ENCODE measurements at regions not wholly inside any gene's neighbourhood (a gene's known extent, or its start where the extent isn't known, plus 50 kb on each side); places are given as distances from the start of the nearest gene placed in this dataset.
A peak's percentile ranks its signal among the peaks of the same experiment; 100 is the strongest.

GRCh38 chr18:62637807-62638687 is 77.3 kb upstream of the PHLPP1 start:
- ChIA-PET CTCF (ENCODE audit: unreplicated experiment) (no interaction called here), POLR2A (interaction anchor here (0.6 kb wide), 1 partner anchor 10 kb away, joined by 3 read pairs; no protein-coding TSS in a partner anchor)
- no TSS peak for BruUV-seq (replicated peaks)
- TF ChIP-seq CTCF (conservative IDR thresholded peaks at IDR 0.05; ENCODE audit: low read length): peak; percentile 78
- no peak for TF ChIP-seq EZH2phosphoT487 (IDR thresholded peaks at IDR 0.05; ENCODE audit: borderline replicate concordance, low read depth, low read length)
- DNase-seq (ENCODE audit: low spot score): peak; percentile 58
- intact Hi-C loops (cut with micrococcal nuclease; ENCODE audit: unreplicated experiment): loop anchor here (5.0 kb wide), 1 partner anchor 344 kb away; no protein-coding TSS in a partner anchor
- H3K4me2 ChIP-seq (ENCODE audit: low read length): no peak overlapping the region
- no peak overlapping the region for H2AFZ ChIP-seq (ENCODE audit: low read length)
- no peak overlapping the region for H3K4me3 ChIP-seq (ENCODE audit: low read depth, low read length, poor library complexity, severe bottlenecking)
- H3K9me2 ChIP-seq (ENCODE audit: insufficient read depth, low read length): no peaks in the 10 kb centered on the region
- H4K20me1 ChIP-seq (ENCODE audit: insufficient read depth, low read length): no peaks in the 10 kb centered on the region
- H3K4me1 ChIP-seq (ENCODE audit: insufficient read depth, low read length, poor library complexity, severe bottlenecking): peaks cover 9% of the 10 kb centered on the region
- no peak overlapping the region for H3K27ac ChIP-seq (ENCODE audit: low read depth, low read length, poor library complexity, severe bottlenecking)
- H3K36me3 ChIP-seq (ENCODE audit: insufficient read depth, low read length): no peaks in the 10 kb centered on the region
- H3K9me3 ChIP-seq (ENCODE audit: low read length): no peaks in the 10 kb centered on the region
- no peaks in the 10 kb centered on the region for H3K79me2 ChIP-seq (ENCODE audit: insufficient read depth, low read depth, low read length)

GRCh38 chr18:62643181-62643580 is 72.2 kb upstream of the PHLPP1 start:
- Histone ChIP-seq H3K4me2 (ENCODE audit: low read length) (no peak overlapping the region), H3K9me2 (ENCODE audit: insufficient read depth, low read length) (no peaks in the 10 kb centered on the region), H3K4me1 (ENCODE audit: insufficient read depth, low read length, poor library complexity, severe bottlenecking) (peaks cover 6% of the 10 kb centered on the region), H2AFZ (ENCODE audit: low read length) (no peak overlapping the region), H3K4me3 (ENCODE audit: low read depth, low read length, poor library complexity, severe bottlenecking) (no peak overlapping the region), H3K36me3 (ENCODE audit: insufficient read depth, low read length) (no peaks in the 10 kb centered on the region), H4K20me1 (ENCODE audit: insufficient read depth, low read length) (no peaks in the 10 kb centered on the region), H3K9me3 (ENCODE audit: low read length) (no peaks in the 10 kb centered on the region), H3K79me2 (ENCODE audit: insufficient read depth, low read depth, low read length) (no peaks in the 10 kb centered on the region), H3K27ac (ENCODE audit: low read depth, low read length, poor library complexity, severe bottlenecking) (no peak overlapping the region)
- BruUV-seq (replicated peaks): no TSS peak
- ChIA-PET CTCF (ENCODE audit: unreplicated experiment) (no interaction called here), POLR2A (interaction anchor here (0.6 kb wide), 1 partner anchor 387 kb away, joined by 5 read pairs; no protein-coding TSS in a partner anchor)
- TF ChIP-seq CTCF (conservative IDR thresholded peaks at IDR 0.05; ENCODE audit: low read length) (no peak), EZH2phosphoT487 (IDR thresholded peaks at IDR 0.05; ENCODE audit: borderline replicate concordance, low read depth, low read length) (no peak)
- DNase-seq (ENCODE audit: low spot score): no peak
- intact Hi-C loops (cut with micrococcal nuclease; ENCODE audit: unreplicated experiment): no loop called here

GRCh38 chr18:62644773-62645172 is 70.6 kb upstream of the PHLPP1 start:
- Histone ChIP-seq H2AFZ (ENCODE audit: low read length) (no peak overlapping the region), H3K79me2 (ENCODE audit: insufficient read depth, low read depth, low read length) (no peaks in the 10 kb centered on the region), H3K9me3 (ENCODE audit: low read length) (no peaks in the 10 kb centered on the region), H3K36me3 (ENCODE audit: insufficient read depth, low read length) (no peaks in the 10 kb centered on the region), H3K4me3 (ENCODE audit: low read depth, low read length, poor library complexity, severe bottlenecking) (no peak overlapping the region), H3K27ac (ENCODE audit: low read depth, low read length, poor library complexity, severe bottlenecking) (no peak overlapping the region), H3K4me2 (ENCODE audit: low read length) (no peak overlapping the region), H4K20me1 (ENCODE audit: insufficient read depth, low read length) (no peaks in the 10 kb centered on the region), H3K9me2 (ENCODE audit: insufficient read depth, low read length) (no peaks in the 10 kb centered on the region), H3K4me1 (ENCODE audit: insufficient read depth, low read length, poor library complexity, severe bottlenecking) (peaks cover 13% of the 10 kb centered on the region)
- TF ChIP-seq CTCF (conservative IDR thresholded peaks at IDR 0.05; ENCODE audit: low read length): no peak
- no peak for TF ChIP-seq EZH2phosphoT487 (IDR thresholded peaks at IDR 0.05; ENCODE audit: borderline replicate concordance, low read depth, low read length)
- DNase-seq (ENCODE audit: low spot score): no peak
- intact Hi-C loops (cut with micrococcal nuclease; ENCODE audit: unreplicated experiment): no loop called here
- ChIA-PET POLR2A (interaction anchor here (1.4 kb wide), 1 partner anchor 12 kb away, joined by 3 read pairs; no protein-coding TSS in a partner anchor), CTCF (ENCODE audit: unreplicated experiment) (no interaction called here)
- BruUV-seq (replicated peaks): no TSS peak

All from OCI-LY7 (cell line).